ENCODE measurements at regions not wholly inside any gene's neighbourhood (a gene's known extent, or its start where the extent isn't known, plus 50 kb on each side); places are given as distances from the start of the nearest gene placed in this dataset.
"Not testable (repeated sequence)": the region's sequence is repeated elsewhere in the genome, so short reads cannot be mapped to it uniquely, and the experiment has no call there.

DNA sequence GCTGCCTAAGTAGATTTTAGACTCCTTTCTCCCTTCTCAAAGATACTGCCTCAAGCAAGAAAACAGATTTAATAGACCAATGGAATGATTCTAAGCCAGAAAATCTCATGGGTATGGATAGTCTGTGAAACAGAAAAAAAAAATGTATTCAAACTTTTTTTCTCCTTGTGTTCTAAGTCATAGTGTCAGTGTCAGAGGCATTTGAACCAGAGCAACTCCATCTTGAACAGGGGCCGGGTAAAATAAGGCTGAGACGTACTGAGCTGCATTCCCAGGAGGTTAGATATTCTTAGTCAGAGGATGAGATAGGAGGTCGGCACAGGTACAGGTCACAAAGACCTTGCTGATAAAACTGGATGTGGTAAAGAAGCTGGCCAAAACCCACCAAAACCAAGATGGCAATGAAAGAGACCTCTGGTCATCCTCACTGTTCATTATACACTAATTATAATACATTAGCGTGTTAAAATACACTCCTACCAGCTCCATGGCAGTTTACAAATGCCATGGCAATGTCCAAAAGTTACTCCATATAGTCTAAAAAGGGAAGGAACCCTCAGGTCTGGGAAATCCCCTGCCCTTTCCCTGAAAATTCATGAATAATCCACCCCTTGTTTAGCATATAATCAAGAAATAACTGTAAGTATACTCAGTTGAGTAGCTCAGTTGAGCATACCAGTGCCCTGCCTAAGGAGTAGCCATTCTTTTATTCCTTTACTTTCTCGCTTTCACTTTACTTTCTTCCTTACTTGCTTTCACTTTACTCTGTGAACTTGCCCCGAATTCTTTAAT is 72.8 kb upstream of the GOLGA8B start:
- H3K27me3 ChIP-seq, result no peaks in the 10 kb centered on the region
- H3K9me3 ChIP-seq (replicated peaks), result no peaks in the 10 kb centered on the region; the same call in 1 of the 2 replicates
- no peak overlapping the region for H3K4me3 ChIP-seq
- DNase-seq, result no peak
- H3K27ac ChIP-seq, result no peak overlapping the region
- H3K4me1 ChIP-seq, result no peaks in the 10 kb centered on the region
- H3K36me3 ChIP-seq, result no peaks in the 10 kb centered on the region

DNA sequence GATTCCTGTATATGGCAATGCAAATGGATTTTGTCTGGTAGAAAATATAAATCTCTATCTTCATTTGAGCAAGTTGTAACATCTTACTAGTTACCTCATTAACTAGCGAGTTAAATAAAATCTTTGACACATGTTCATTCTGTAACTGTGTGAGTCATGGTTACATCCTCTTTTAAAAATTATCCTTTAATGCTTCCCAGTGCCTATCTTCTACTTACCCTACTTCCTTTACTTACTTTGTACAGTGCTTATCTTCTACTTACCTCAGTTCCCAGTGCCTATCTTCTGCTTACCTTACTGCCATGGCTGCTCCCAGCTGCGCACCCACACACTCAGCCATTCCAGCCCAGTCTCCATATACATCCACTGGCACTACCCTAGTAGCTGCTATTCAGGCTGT is 71.9 kb upstream of the GOLGA8B start:
- DNase-seq, result no peak
- H3K4me3 ChIP-seq, result no peak overlapping the region
- H3K4me1 ChIP-seq, result no peaks in the 10 kb centered on the region
- no peak overlapping the region for H3K27ac ChIP-seq
- H3K27me3 ChIP-seq, result no peaks in the 10 kb centered on the region
- H3K9me3 ChIP-seq (replicated peaks), result no peaks in the 10 kb centered on the region; the same call in 1 of the 2 replicates
- H3K36me3 ChIP-seq, result no peaks in the 10 kb centered on the region

DNA sequence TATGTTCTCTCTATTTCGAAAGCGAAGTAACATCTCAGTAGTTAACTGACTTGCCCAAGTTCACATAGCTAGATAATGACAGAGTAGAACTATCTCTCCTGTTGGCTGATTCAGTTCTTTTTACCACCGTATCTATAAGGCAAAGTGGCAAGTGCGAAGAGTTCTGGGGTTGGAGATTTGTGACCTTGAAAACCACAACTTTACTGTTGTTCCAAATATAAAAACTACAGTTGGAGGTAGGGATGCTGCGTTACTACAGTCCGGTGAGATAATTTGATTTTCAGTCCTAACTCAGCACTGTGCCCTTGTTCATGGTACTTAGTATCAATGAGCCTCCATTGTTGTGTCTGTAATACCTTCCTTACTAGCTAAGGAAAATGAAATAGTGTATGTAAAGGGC is 71.2 kb upstream of the GOLGA8B start:
- no peak for DNase-seq
- Histone ChIP-seq H3K27ac (no peak overlapping the region), H3K4me1 (no peaks in the 10 kb centered on the region), H3K9me3 (replicated peaks) (no peaks in the 10 kb centered on the region; the same call in 1 of the 2 replicates), H3K27me3 (no peaks in the 10 kb centered on the region), H3K36me3 (no peaks in the 10 kb centered on the region), H3K4me3 (no peak overlapping the region)

DNA sequence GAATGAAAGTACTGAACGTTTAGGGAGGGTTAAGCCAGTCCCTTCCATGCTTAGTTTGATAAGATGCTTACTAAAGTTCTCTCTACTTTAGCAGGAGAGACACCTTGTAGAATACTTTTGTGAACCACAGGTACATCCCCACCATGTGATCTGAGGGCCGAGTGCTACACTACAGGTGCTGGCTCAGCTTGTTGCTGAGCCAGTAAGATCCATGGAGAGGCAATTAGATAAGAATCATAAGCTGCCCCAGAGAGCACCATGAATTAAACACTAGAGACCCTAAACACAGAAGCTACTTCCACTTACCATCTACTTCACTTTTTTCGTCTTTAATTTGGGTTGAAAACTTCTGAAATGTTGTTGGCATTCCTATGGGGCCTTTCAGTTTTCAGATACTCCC is 70.5 kb upstream of the GOLGA8B start:
- Histone ChIP-seq H3K27ac (no peak overlapping the region), H3K36me3 (no peaks in the 10 kb centered on the region), H3K4me1 (no peaks in the 10 kb centered on the region), H3K27me3 (no peaks in the 10 kb centered on the region), H3K4me3 (no peak overlapping the region), H3K9me3 (replicated peaks) (no peaks in the 10 kb centered on the region; the same call in 1 of the 2 replicates)
- DNase-seq, result no peak

DNA sequence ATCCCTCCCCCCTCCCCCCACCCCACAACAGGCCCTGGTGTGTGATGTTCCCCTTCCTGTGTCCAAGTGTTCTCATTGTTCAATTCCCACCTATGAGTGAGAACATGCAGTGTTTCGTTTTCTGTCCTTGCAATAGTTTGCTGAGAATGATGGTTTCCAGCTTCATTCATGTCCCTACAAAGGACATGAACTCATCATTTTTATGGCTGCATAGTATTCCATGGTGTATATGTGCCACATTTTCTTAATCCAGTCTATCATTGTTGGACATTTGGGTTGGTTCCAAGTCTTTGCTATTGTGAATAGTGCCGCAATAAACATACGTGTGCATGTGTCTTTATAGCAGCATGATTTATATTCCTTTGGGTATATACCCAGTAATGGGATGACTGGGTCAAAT is 69.9 kb upstream of the GOLGA8B start:
- H3K9me3 ChIP-seq (replicated peaks); H3K27ac ChIP-seq; H3K36me3 ChIP-seq; H3K4me3 ChIP-seq; H3K4me1 ChIP-seq; DNase-seq; H3K27me3 ChIP-seq: not testable (repeated sequence)

DNA sequence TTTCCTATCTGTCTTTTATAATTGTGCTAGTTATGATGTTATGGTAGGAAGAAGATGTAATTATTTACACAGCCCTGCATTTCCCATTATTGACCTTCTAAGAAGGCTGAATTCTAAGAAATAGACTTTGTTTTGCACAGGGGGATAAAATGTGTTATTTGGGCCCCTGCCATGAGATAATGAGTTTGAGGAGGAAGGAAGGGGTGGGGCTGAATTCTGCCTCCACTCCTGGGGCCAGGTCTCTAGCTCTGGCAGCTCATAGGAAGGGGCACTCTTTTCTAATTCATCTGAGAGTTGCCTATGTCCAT is 69.2 kb upstream of the GOLGA8B start:
- Histone ChIP-seq H3K9me3 (replicated peaks) (no peaks in the 10 kb centered on the region; the same call in 1 of the 2 replicates), H3K27ac (no peak overlapping the region), H3K4me3 (no peak overlapping the region), H3K4me1 (no peaks in the 10 kb centered on the region), H3K36me3 (no peaks in the 10 kb centered on the region), H3K27me3 (no peaks in the 10 kb centered on the region)
- DNase-seq, result no peak

DNA sequence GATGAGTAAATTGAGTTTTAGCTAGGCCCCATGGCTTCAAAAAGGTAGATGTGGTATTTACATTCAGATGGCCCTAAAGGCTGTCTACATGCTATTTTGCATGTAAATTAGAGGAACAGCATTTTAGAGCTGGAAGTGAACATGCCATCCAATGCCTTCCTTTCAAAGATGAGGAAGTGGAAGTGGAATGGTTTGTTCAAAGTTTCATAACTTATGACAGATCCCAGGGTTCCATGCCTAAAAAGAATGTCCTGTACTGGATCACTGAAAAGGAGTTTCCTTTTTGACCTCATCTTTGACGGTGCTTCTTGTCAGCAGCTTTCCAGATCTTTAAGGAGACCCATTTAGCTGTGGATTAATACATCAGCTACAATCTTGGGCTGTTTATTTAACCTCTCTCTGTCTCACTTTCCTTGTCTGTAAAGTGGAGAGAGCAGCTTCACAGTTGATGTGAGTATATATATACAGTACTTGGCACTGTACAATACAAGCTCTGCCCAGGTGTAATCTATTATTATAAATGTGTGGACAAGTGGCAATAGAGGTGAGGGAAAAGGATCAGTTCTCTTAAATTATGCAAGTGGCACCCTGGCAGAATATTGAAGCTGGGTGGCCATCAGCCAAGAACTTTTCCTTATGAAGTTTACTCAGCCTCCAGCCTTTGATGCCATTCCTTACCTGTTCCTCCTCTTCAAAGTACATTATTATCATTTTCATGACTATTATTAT is 68.7 kb upstream of the GOLGA8B start:
- H3K27me3 ChIP-seq, result no peaks in the 10 kb centered on the region
- DNase-seq, result no peak
- no peaks in the 10 kb centered on the region for H3K36me3 ChIP-seq
- no peaks in the 10 kb centered on the region; the same call in 1 of the 2 replicates for H3K9me3 ChIP-seq (replicated peaks)
- no peak overlapping the region for H3K4me3 ChIP-seq
- H3K27ac ChIP-seq, result no peak overlapping the region
- no peaks in the 10 kb centered on the region for H3K4me1 ChIP-seq

DNA sequence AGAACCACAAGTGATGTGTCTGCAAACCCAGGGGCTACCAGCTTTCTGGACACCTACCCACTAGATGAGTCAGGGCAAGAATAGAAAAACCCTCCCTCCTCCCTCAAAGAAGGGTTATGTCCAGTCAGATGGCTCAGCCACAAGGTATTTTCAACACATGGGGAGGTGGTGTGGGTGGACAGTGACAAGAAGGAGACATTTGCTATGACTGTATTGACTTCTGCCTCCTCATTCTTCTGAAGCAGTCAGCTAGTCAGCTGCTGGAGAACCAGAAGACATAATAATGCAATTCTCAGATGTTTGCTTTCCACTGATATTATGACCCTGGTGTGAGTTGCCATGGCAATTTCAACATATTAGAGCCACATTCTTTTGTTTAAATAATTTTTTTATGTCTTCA is 66.7 kb upstream of the GOLGA8B start:
- no peaks in the 10 kb centered on the region; the same call in 1 of the 2 replicates for H3K9me3 ChIP-seq (replicated peaks)
- H3K27ac ChIP-seq, result no peak overlapping the region
- no peaks in the 10 kb centered on the region for H3K27me3 ChIP-seq
- no peak for DNase-seq
- H3K36me3 ChIP-seq, result no peaks in the 10 kb centered on the region
- H3K4me1 ChIP-seq, result no peaks in the 10 kb centered on the region
- no peak overlapping the region for H3K4me3 ChIP-seq

DNA sequence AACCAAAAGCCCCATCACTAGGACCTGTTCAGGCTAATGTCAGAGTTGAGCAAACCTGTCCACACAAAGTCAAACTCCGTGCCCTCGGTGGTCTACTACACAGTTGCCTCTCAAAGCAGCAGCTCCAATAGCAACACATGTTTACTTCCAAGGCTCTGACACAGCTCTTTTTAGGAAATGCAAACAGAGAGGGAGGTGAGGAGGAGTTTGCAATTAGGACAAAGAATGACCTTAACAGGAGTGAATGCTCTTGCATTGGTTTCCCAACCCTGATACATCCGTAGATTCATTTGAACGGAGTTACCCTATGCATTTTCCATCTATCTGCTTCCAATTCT is 64.8 kb upstream of the GOLGA8B start:
- Histone ChIP-seq H3K36me3 (no peaks in the 10 kb centered on the region), H3K4me3 (no peak overlapping the region), H3K4me1 (peaks cover 5% of the 10 kb centered on the region; the same call in 1 of the 2 replicates), H3K9me3 (replicated peaks) (peaks cover 9% of the 10 kb centered on the region; the same call in 1 of the 2 replicates), H3K27ac (no peak overlapping the region), H3K27me3 (no peaks in the 10 kb centered on the region)
- no peak for DNase-seq

DNA sequence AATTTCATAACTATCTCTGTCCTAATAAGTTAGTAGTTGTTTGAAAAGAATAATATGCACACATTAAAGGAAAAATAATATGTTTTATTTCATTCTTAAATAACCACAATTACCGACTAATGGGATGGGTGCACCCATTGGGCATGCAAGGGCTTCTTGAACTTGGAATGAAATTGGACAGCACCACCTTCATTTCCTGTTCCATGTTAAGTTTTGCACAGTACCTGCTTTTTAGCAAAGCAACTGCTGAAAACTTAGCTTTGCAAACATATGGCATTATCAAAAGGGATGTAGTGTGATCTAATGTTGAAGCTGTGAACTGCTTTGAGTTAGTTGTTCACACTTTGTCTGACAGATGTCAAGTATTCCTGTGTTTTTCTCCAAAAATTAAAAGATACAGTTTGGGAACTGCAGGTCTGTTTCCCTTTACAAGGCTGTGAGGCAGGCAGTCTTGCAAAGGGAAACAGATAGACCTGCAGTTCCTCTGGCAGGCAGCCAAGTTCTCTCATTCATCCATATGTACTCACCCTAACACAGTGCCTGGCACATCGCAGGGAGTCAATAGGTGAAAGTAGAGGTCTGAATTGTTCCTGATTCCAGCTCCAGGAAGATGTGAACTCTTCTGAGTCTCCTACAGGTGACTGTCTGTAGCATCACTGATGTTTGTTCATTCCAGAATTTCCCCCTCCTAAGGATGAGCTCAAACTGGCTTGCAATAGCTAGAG is 64.3 kb upstream of the GOLGA8B start:
- peaks cover 5% of the 10 kb centered on the region; the same call in 1 of the 2 replicates for H3K4me1 ChIP-seq
- DNase-seq, result peak in 1 of 2 experiments; percentile 34
- H3K36me3 ChIP-seq, result no peaks in the 10 kb centered on the region
- peaks cover 9% of the 10 kb centered on the region; the same call in 1 of the 2 replicates for H3K9me3 ChIP-seq (replicated peaks)
- no peak overlapping the region for H3K27ac ChIP-seq
- no peak overlapping the region for H3K4me3 ChIP-seq
- no peaks in the 10 kb centered on the region for H3K27me3 ChIP-seq

DNA sequence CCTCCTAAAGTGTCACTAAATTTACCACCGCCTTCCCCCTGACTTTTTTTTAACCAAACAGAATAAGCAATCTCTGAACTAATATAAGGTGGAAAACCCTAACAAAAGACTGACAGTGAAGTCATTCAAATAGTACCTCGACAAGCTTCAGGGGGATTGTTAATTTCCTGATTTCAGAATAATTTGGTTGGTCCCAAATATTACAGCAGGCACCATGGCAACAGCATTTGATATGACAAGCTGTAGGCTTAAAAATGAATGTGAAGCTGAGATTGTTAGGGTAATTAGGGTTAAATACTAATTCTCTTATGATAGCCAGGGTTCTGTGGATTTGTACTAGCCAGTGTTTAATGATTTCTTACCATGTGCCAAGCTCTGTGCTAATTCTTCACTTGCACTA is 63.5 kb upstream of the GOLGA8B start:
- Histone ChIP-seq H3K36me3 (no peaks in the 10 kb centered on the region), H3K27ac (no peak overlapping the region), H3K4me3 (no peak overlapping the region), H3K4me1 (peaks cover 5% of the 10 kb centered on the region; the same call in 1 of the 2 replicates), H3K27me3 (no peaks in the 10 kb centered on the region), H3K9me3 (replicated peaks) (peaks cover 9% of the 10 kb centered on the region; the same call in 1 of the 2 replicates)
- no peak for DNase-seq

DNA sequence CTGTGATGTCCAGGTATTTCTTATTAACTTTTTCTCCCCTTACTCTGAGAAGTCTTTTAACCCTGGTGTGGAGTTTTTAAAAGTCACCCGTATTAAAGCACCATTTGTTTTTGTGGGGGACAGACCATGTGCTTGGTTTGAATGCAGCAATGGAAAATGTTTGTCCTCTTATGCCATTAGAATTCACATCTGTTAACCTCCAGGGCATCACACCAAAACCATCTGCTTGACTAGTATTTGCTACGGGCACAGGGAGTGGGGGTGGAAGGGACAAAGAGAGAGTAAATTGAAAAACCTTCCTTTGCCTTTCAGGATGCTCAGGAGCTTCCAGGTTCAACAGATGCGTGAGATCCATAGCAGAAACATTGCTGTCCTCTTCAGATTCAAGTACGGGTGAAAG is 61.4 kb upstream of the GOLGA8B start:
- no peaks in the 10 kb centered on the region for H3K27me3 ChIP-seq
- no peak overlapping the region for H3K27ac ChIP-seq
- peaks cover 5% of the 10 kb centered on the region; the same call in 1 of the 2 replicates for H3K4me1 ChIP-seq
- no peak overlapping the region for H3K4me3 ChIP-seq
- no peaks in the 10 kb centered on the region for H3K36me3 ChIP-seq
- DNase-seq, result no peak
- H3K9me3 ChIP-seq (replicated peaks), result peaks cover 9% of the 10 kb centered on the region; the same call in 1 of the 2 replicates

DNA sequence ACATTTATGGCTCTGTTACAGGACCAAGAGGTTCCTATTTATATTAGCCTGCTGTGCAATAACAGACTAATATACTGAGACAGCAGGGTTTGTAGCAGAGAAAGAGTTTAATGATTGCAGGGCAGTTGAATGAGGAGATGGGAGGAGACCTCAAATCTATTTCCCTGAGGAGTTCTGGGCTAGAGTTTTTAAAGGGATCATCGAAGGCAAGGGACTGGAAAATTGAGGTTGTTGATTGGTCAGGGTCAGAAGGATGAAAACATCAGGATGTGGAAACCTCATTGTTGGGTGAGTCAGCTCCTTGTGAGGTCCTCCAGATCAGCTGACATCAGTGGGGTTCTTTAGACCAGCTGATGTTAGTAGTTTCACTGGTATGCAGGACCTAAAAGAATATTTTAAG is 60.6 kb upstream of the GOLGA8B start:
- Histone ChIP-seq H3K4me3 (no peak overlapping the region), H3K4me1 (peaks cover 5% of the 10 kb centered on the region; the same call in 1 of the 2 replicates), H3K27ac (no peak overlapping the region), H3K9me3 (replicated peaks) (peaks cover 9% of the 10 kb centered on the region; the same call in 1 of the 2 replicates), H3K36me3 (no peaks in the 10 kb centered on the region), H3K27me3 (no peaks in the 10 kb centered on the region)
- DNase-seq, result peak; percentile 15 to 34

DNA sequence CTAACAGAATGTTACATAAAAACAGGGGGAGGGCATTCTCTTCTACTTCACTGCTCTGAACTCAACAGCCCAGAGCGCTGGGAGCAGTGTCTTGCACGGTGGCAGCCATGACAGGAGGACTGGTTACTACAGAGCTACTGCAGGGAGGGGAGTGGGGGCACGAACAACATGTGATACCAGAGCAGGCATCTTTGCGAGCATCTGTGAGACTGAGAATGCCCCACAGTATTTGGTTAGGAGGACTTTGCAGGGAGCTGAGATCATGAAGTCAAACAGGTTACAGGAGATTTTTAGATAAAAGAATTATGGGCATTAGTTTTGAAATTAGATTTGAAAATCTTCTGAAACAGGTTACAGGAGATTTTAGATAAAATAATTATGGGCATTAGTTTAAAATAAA is 58.8 kb upstream of the GOLGA8B start:
- H3K27me3 ChIP-seq, result no peaks in the 10 kb centered on the region
- DNase-seq, result no peak
- H3K4me1 ChIP-seq, result peaks cover 5% of the 10 kb centered on the region; the same call in 1 of the 2 replicates
- no peak overlapping the region for H3K27ac ChIP-seq
- no peak overlapping the region for H3K4me3 ChIP-seq
- no peaks in the 10 kb centered on the region for H3K36me3 ChIP-seq
- peaks cover 9% of the 10 kb centered on the region; the same call in 1 of the 2 replicates for H3K9me3 ChIP-seq (replicated peaks)

DNA sequence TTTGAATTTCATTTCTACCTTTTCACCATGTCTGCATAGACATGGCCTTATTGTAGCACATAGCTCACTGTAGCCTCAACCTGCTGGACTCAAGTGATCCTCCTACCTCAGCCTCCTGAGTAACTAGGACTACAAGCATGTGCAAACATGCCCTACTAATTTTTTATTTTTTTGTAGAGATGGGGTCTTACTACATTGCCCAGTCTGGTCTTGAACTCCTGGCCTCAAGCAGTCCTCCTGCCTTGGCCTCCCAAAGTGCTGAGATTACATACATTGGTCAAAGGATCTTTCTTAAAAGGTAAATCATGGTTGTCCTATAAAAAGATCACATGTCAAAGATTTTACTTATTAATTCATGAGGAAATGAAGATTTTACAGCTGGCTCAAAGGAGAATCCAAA is 57.2 kb upstream of the GOLGA8B start:
- no peak overlapping the region for H3K4me3 ChIP-seq
- peaks cover 9% of the 10 kb centered on the region; the same call in 1 of the 2 replicates for H3K9me3 ChIP-seq (replicated peaks)
- H3K36me3 ChIP-seq, result no peaks in the 10 kb centered on the region
- peaks cover 5% of the 10 kb centered on the region; the same call in 1 of the 2 replicates for H3K4me1 ChIP-seq
- DNase-seq, result no peak
- no peak overlapping the region for H3K27ac ChIP-seq
- H3K27me3 ChIP-seq, result no peaks in the 10 kb centered on the region

All from SJCRH30 (cell line).